ENCODE measurements at regions not wholly inside any gene's neighbourhood (a gene's known extent, or its start where the extent isn't known, plus 50 kb on each side); places are given as distances from the start of the nearest gene placed in this dataset.

- TF ChIP-seq BHLHE40 (IDR thresholded peaks at IDR 0.05; ENCODE audit: low read depth, low read length) = no peak
- TF ChIP-seq SMC3 (IDR thresholded peaks at IDR 0.05) = no peak
- TF ChIP-seq CTCF (IDR thresholded peaks at IDR 0.05) = no peak
- no peak for TF ChIP-seq KDM1A (IDR thresholded peaks at IDR 0.05; ENCODE audit: low read depth)
- TF ChIP-seq RFX5 (IDR thresholded peaks at IDR 0.05) = no peak
- TF ChIP-seq FOSL2 (IDR thresholded peaks at IDR 0.05) = no peak
- no peak for TF ChIP-seq FOSL2 (CRISPR knock-in tag; IDR thresholded peaks at IDR 0.05)
- TF ChIP-seq MAX (IDR thresholded peaks at IDR 0.05) = no peak
- TF ChIP-seq POLR2A (IDR thresholded peaks at IDR 0.05; ENCODE audit: low read length) = no peak
- TF ChIP-seq, protein P1, sequence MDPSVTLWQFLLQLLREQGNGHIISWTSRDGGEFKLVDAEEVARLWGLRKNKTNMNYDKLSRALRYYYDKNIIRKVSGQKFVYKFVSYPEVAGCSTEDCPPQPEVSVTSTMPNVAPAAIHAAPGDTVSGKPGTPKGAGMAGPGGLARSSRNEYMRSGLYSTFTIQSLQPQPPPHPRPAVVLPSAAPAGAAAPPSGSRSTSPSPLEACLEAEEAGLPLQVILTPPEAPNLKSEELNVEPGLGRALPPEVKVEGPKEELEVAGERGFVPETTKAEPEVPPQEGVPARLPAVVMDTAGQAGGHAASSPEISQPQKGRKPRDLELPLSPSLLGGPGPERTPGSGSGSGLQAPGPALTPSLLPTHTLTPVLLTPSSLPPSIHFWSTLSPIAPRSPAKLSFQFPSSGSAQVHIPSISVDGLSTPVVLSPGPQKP (IDR thresholded peaks at IDR 0.05; ENCODE audit: low read depth, low read length) = no peak
- TF ChIP-seq CBX2 (IDR thresholded peaks at IDR 0.05; ENCODE audit: borderline replicate concordance, low read depth) = no peak
Measured at GRCh38 chr2:83757329-83757728, 701.8 kb downstream of the SUCLG1 start.
